GM12872 (cell line): ENCODE measurements at regions not wholly inside any gene's neighbourhood (a gene's known extent, or its start where the extent isn't known, plus 50 kb on each side); places are given as distances from the start of the nearest gene placed in this dataset.

Experiments used
- TF ChIP-seq, protein P1 (sequence below): IDR thresholded peaks from 3 replicates; pipeline ENCODE4 v1.5.1; 2011; ENCODE audit warnings: low read depth, mild to moderate bottlenecking, low read length, moderate library complexity; ENCODE audit not compliant: insufficient read depth

DNA sequence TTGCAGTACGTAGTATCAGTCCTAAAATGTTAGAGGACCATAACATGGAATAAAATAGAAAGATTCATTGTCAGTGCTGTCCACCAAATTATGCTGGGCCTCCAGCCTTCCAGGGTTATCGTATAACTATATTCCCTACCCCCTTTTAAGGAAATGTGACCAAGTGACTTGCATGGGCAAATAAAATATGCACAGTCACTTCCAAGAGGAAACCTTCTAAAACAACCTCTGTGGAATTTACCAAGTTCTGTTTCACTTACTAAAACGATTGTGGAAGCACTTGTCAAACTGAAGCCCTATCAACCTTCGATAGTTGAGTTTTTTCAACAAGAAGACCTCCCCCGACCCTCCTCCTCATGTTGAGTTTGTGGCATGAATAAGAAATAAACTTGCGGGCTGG lies 345.4 kb upstream of the C16orf82 start:
- TF ChIP-seq, protein P1, sequence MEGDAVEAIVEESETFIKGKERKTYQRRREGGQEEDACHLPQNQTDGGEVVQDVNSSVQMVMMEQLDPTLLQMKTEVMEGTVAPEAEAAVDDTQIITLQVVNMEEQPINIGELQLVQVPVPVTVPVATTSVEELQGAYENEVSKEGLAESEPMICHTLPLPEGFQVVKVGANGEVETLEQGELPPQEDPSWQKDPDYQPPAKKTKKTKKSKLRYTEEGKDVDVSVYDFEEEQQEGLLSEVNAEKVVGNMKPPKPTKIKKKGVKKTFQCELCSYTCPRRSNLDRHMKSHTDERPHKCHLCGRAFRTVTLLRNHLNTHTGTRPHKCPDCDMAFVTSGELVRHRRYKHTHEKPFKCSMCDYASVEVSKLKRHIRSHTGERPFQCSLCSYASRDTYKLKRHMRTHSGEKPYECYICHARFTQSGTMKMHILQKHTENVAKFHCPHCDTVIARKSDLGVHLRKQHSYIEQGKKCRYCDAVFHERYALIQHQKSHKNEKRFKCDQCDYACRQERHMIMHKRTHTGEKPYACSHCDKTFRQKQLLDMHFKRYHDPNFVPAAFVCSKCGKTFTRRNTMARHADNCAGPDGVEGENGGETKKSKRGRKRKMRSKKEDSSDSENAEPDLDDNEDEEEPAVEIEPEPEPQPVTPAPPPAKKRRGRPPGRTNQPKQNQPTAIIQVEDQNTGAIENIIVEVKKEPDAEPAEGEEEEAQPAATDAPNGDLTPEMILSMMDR = no peak

DNA sequence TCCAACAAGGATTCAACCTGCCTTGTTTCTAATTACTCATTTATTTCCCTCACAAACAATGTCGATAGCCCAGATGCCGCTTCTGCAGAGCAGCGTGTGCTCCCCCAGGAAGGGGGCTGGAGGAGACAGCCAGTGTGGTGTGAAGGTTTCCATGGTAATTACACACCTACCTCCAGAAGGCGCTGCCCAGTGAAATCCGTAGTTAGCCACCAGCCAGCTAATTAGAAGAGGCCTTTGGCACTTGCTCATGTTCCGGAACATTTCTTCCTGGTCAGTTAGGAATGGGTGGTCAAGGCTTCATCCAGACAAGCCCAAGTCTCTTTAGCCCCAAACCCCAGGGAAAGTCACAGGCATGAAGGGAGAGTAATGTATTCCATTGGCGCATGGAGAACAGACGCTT lies 342.5 kb upstream of the C16orf82 start:
- TF ChIP-seq, protein P1 = no peak

DNA sequence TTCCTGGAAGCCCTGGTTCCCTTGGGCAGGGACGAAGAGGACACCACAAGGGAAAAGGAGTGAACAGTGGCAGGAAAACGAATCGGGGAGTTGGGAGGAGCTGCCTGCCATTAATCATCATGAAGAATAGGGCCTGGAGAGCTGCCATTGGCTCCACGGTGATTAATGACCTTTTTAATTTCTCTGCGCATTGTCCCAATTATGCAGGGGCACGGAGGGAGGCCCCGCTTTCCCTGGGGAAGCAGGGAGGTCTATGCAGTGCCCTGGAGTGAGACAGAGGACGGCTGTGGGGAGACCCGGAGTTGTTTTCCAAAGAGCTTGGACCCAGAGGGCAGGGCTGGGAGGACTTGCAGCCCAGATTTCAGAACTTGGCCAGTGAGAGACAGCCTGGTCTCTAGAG lies 338.9 kb upstream of the C16orf82 start:
- TF ChIP-seq, protein P1 = no peak

DNA sequence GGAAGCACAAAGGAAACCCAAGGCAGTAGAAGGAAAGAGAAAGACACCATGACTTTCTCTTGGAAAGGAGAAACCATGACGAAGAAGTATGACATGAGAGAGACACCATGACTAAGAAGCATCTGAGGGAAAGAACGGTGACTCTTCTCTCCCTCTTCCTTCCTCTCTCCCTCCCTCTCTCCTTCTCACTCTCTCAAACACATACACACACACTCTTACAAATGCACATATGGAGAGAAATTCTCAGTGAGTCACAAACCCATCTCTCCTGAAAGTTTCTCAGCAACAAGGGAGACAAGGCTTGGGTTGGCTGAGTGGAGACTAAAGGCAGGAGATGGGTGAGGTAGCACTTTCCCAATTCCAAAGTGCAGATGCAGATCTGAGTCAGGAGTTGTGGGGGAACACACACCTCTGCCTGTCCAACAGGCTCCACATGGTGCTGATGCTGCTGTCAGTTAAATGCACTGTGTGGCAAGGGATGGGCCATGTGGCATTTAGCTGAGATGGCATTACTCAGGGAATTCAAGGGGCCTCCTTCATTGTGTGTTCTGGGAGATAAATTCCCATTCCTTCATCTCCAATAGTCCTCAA lies 336.7 kb upstream of the C16orf82 start:
- TF ChIP-seq, protein P1 = no peak

DNA sequence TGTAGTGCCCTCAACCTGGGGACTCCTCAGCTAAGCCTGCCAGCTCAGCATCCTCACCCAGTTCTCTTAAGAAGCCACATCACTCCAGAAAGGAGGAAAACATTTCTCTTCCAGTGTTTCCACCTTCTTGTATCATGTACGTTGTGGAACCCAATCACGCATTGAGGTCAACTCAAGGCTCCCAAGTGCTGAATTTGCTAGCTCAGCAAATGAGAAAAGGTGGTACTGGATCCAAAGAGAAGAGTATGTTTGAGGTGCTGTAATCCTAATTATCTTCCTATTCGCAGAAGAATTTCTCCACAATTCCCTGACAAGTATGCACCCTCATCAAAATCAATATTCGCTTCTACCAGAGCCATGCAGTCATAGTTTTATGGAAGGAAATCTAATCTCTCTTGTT lies 335.0 kb upstream of the C16orf82 start:
- TF ChIP-seq, protein P1 = no peak

DNA sequence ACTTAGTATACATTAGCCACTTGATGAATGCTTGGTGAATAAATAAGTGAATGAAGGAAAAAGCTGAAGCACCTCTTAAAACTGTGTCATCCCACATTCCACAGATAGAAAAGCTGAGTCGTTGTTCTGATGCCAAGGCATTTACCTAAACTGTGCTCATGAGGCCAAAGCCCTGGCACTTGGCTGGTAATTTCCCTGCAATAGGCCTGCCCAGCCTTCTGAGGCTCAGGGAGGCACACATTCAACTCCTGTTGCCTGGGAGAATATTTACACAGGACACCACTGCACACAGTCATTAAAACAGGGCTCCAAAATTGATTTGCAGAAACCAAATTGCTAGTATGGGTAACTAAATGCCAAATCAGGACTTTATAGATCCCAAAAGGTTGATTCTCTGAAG lies 333.0 kb upstream of the C16orf82 start:
- TF ChIP-seq, protein P1 = no peak

DNA sequence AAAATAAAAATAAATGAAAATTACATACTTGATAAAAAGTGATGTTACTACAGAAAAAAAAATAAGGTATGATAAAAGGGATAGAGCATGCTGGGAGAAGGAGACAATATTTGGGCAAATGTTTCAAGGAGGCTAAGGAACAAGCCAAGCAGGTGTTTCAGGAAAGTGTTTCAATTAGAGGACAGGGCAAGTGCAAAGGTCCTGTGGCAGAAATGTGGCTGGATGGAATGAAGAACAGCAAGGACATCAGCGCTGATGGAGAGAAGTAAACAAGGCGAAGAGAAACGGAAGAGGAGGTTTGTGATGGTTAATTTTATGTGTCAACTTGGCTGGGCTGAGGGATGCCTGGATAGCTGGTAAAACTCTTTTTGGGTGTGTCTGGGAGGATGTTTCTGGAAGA lies 331.2 kb upstream of the C16orf82 start:
- TF ChIP-seq, protein P1 = no peak
